ENCODE measurements at regions not wholly inside any gene's neighbourhood (a gene's known extent, or its start where the extent isn't known, plus 50 kb on each side); places are given as distances from the start of the nearest gene placed in this dataset.

DNA sequence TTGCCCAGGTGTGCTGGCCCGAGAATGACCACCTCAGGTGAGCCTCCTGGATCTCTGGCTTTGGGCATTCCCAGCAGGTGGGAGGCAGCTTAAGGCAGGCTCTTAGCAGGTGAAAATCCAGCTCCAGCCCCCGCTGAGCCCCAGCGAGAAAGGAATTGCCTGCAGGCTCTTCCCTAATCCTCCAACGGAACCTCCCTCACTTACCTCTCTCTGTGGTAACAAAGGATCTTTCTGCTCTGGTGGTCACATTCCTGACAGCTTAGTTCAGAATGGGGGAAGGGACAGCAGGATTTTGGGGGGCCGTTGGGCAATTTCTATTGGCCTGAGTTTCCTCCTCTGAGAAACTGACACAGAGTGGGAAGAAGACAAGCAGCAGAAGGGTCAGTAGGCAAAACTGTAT lies 116.0 kb upstream of the LHX5 start:
- DNase-seq (ENCODE audit: low spot score), result no peak
- H3K27me3 ChIP-seq (replicated peaks; ENCODE audit: insufficient read depth, low read depth, low read length, poor library complexity), result peaks cover 82% of the 10 kb centered on the region
- H3K4me3 ChIP-seq (ENCODE audit: low read depth, low read length, poor library complexity, severe bottlenecking), result no peak overlapping the region
- H3K27ac ChIP-seq (ENCODE audit: low read depth, low read length, poor library complexity, severe bottlenecking), result no peak overlapping the region
- no peaks in the 10 kb centered on the region for H3K36me3 ChIP-seq (ENCODE audit: insufficient read depth, low read length, poor library complexity, severe bottlenecking)
- no TSS peak for BruUV-seq (replicated peaks)
- intact Hi-C loops (cut with micrococcal nuclease; ENCODE audit: unreplicated experiment), result no loop called here
- H3K9me3 ChIP-seq (ENCODE audit: low read depth, low read length, poor library complexity, severe bottlenecking), result no peaks in the 10 kb centered on the region
- TF ChIP-seq, protein P1, sequence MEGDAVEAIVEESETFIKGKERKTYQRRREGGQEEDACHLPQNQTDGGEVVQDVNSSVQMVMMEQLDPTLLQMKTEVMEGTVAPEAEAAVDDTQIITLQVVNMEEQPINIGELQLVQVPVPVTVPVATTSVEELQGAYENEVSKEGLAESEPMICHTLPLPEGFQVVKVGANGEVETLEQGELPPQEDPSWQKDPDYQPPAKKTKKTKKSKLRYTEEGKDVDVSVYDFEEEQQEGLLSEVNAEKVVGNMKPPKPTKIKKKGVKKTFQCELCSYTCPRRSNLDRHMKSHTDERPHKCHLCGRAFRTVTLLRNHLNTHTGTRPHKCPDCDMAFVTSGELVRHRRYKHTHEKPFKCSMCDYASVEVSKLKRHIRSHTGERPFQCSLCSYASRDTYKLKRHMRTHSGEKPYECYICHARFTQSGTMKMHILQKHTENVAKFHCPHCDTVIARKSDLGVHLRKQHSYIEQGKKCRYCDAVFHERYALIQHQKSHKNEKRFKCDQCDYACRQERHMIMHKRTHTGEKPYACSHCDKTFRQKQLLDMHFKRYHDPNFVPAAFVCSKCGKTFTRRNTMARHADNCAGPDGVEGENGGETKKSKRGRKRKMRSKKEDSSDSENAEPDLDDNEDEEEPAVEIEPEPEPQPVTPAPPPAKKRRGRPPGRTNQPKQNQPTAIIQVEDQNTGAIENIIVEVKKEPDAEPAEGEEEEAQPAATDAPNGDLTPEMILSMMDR (conservative IDR thresholded peaks at IDR 0.05; ENCODE audit: low read depth, low read length), result no peak
- no peak for TF ChIP-seq EZH2 (IDR thresholded peaks at IDR 0.05; ENCODE audit: borderline replicate concordance, low read depth, low read length, poor library complexity, severe bottlenecking)
- ChIA-PET CTCF (no interaction called here), POLR2A (ENCODE audit: low non-redundant PET) (no interaction called here)
- H3K4me1 ChIP-seq (ENCODE audit: insufficient read depth, low read length, poor library complexity, severe bottlenecking), result no peaks in the 10 kb centered on the region

- POLR2A ChIA-PET (ENCODE audit: low non-redundant PET), result no interaction called here
- H3K27me3 ChIP-seq (replicated peaks; ENCODE audit: insufficient read depth, low read depth, low read length, poor library complexity), result peaks cover 81% of the 10 kb centered on the region
- TF ChIP-seq EZH2 (IDR thresholded peaks at IDR 0.05; ENCODE audit: borderline replicate concordance, low read depth, low read length, poor library complexity, severe bottlenecking), result no peak
- TF ChIP-seq, protein P1 (conservative IDR thresholded peaks at IDR 0.05; ENCODE audit: low read depth, low read length), result no peak
- no peaks in the 10 kb centered on the region for H3K36me3 ChIP-seq (ENCODE audit: insufficient read depth, low read length, poor library complexity, severe bottlenecking)
- H3K9me3 ChIP-seq (ENCODE audit: low read depth, low read length, poor library complexity, severe bottlenecking), result no peaks in the 10 kb centered on the region
- BruUV-seq (replicated peaks), result no TSS peak
- H3K4me1 ChIP-seq (ENCODE audit: insufficient read depth, low read length, poor library complexity, severe bottlenecking), result no peaks in the 10 kb centered on the region
- CTCF ChIA-PET, result no interaction called here
- intact Hi-C loops (cut with micrococcal nuclease; ENCODE audit: unreplicated experiment), result no loop called here
- no peak overlapping the region for H3K4me3 ChIP-seq (ENCODE audit: low read depth, low read length, poor library complexity, severe bottlenecking)
- no peak overlapping the region for H3K27ac ChIP-seq (ENCODE audit: low read depth, low read length, poor library complexity, severe bottlenecking)
- DNase-seq (ENCODE audit: low spot score), result no peak
Observed at GRCh38 chr12:113586461-113586860, 114.8 kb upstream of the LHX5 start.

DNA sequence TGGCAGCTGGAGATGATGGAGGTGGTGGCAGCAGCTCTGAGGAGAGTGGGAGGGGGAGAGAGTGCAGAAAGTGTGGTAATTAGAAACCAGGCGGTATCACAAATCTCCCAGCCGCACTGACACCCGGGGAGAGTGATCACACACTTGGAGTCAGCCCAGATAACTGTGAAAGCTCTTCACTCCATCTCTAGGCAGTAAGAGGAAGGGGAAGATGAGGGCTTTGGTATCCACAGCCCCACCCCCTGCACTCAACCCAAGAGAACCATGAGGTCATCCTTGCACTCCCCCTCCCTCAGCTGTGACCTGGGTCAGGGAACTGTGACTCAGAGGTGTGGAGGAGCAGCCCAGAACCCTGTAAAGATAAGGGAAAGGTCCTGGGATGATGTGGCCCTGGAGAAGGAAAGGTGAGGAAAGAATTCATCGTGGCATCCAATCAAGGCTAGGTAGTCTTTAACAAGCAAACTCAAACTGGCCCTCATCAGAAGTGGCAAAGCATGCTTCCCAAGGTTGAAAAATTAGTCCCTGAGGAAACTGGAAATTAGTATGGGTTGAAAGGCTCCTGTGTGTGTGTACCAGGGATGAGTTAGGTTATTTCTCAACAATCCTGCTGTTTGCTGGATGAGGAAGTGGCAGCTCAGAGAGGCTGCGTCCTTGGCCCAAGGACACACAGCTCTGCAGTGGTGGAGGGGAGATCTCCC lies 111.0 kb upstream of the LHX5 start:
- no peak for TF ChIP-seq EZH2 (IDR thresholded peaks at IDR 0.05; ENCODE audit: borderline replicate concordance, low read depth, low read length, poor library complexity, severe bottlenecking)
- TF ChIP-seq, protein P1 (conservative IDR thresholded peaks at IDR 0.05; ENCODE audit: low read depth, low read length), result no peak
- Histone ChIP-seq H3K9me3 (ENCODE audit: low read depth, low read length, poor library complexity, severe bottlenecking) (no peaks in the 10 kb centered on the region), H3K36me3 (ENCODE audit: insufficient read depth, low read length, poor library complexity, severe bottlenecking) (no peaks in the 10 kb centered on the region), H3K4me3 (ENCODE audit: low read depth, low read length, poor library complexity, severe bottlenecking) (no peak overlapping the region), H3K4me1 (ENCODE audit: insufficient read depth, low read length, poor library complexity, severe bottlenecking) (no peaks in the 10 kb centered on the region), H3K27ac (ENCODE audit: low read depth, low read length, poor library complexity, severe bottlenecking) (no peak overlapping the region), H3K27me3 (replicated peaks; ENCODE audit: insufficient read depth, low read depth, low read length, poor library complexity) (peaks cover 83% of the 10 kb centered on the region)
- ChIA-PET CTCF (no interaction called here), POLR2A (ENCODE audit: low non-redundant PET) (no interaction called here)
- DNase-seq (ENCODE audit: low spot score), result no peak
- BruUV-seq (replicated peaks), result no TSS peak
- intact Hi-C loops (cut with micrococcal nuclease; ENCODE audit: unreplicated experiment), result no loop called here

All from A673 (cell line).